GM12878 (cell line): ENCODE measurements at regions not wholly inside any gene's neighbourhood (a gene's known extent, or its start where the extent isn't known, plus 50 kb on each side); places are given as distances from the start of the nearest gene placed in this dataset.
"Not testable (repeated sequence)": the region's sequence is repeated elsewhere in the genome, so short reads cannot be mapped to it uniquely, and the experiment has no call there.

Experiments
- ATAC-seq: fragments of 200-7000 bp; cut with Tn5 transposase; 3 replicates; pipeline ENCODE4 v1.9.1; 2020; ENCODE audit warnings: mild to moderate bottlenecking, moderate library complexity
- BruUV-seq: library from RNA; stranded (reverse); fragments of 400-500 nt; replicated peaks from 2 replicates; lab custom pipeline; 2021; lab: Mats Ljungman, UMichigan
- CTCF ChIA-PET: fragments of 300-600 bp; sonication (Branson Sonifier 250); formaldehyde crosslinking; extraction: SDS; loops from one replicate; lab custom pipeline; 2021; ENCODE audit warnings: inconsistent platforms; lab: Yijun Ruan, JAX
- POLR2A ChIA-PET: fragments of 350-600 bp; formaldehyde crosslinking; extraction: SDS; loops from one replicate; lab custom pipeline; 2021; ENCODE audit warnings: inconsistent platforms; lab: Charles Lee
- RAD21 ChIA-PET: fragments of 300-600 bp; sonication (Branson Sonifier 250); formaldehyde crosslinking; loops from one replicate; lab custom pipeline; 2023; ENCODE audit warnings: antibody characterized with exemption; ENCODE audit not compliant: unreplicated experiment; lab: Charles Lee
- SMC1A ChIA-PET: fragments of 300-600 bp; sonication (Branson Sonifier 250); formaldehyde crosslinking; loops from one replicate; lab custom pipeline; 2023; ENCODE audit not compliant: unreplicated experiment, uncharacterized antibody; lab: Charles Lee
- DNase-seq: peaks from one replicate; pipeline ENCODE4 v3.0.0-alpha.2; 2011; ENCODE audit warnings: low read depth, low spot score
- FAIRE-seq: peaks from 3 replicates; lab custom pipeline; 2011; peaks lifted over from hg19 to GRCh38; lab: Jason Lieb, UNC
- H2AFZ ChIP-seq: 2 replicates; pipeline ENCODE4 v1.6.0; 2011; ENCODE audit warnings: low read depth, low read length, control low read depth; ENCODE audit not compliant: control insufficient read depth
- H3K27ac ChIP-seq: 2 replicates; pipeline ENCODE4 v1.5.1; 2011; ENCODE audit warnings: control low read depth; ENCODE audit not compliant: control insufficient read depth, insufficient read depth
- H3K27me3 ChIP-seq, 2 experiments: replicated peaks in 1 of 2; 2 replicates each; pipeline versions ENCODE4 v1.6.0 to v1.6.1; 2011; ENCODE audit warnings: low read length in 1 of 2; ENCODE audit not compliant: control insufficient read depth in 2 of 2, insufficient read depth in 2 of 2
- H3K36me3 ChIP-seq, 2 experiments: 2 replicates each; pipeline ENCODE4 v1.5.1; 2011; ENCODE audit warnings: low read length in 1 of 2; ENCODE audit not compliant: control insufficient read depth in 2 of 2, insufficient read depth in 2 of 2
- H3K4me1 ChIP-seq: 2 replicates; pipeline ENCODE4 v1.6.1; 2011; ENCODE audit warnings: mild to moderate bottlenecking, low read length, moderate library complexity, mixed read lengths; ENCODE audit not compliant: control insufficient read depth, insufficient read depth
- H3K4me2 ChIP-seq: 2 replicates; pipeline ENCODE4 v1.6.0; 2011; ENCODE audit warnings: control low read depth; ENCODE audit not compliant: control insufficient read depth, insufficient read depth
- H3K4me3 ChIP-seq: fragments of 200-600 bp; sonication (generic); 2 replicates; pipeline ENCODE4 v1.5.1; 2016
- H3K79me2 ChIP-seq: 2 replicates; pipeline ENCODE4 v1.6.0; 2011; ENCODE audit warnings: low read length; ENCODE audit not compliant: control insufficient read depth, insufficient read depth
- H3K9ac ChIP-seq: 2 replicates; pipeline ENCODE4 v1.8.0; 2011; ENCODE audit warnings: low read length, control low read depth, mixed read lengths; ENCODE audit not compliant: control insufficient read depth, insufficient read depth
- H3K9me3 ChIP-seq: replicated peaks from 3 replicates; pipeline ENCODE4 v1.5.1; 2011; ENCODE audit warnings: mild to moderate bottlenecking, low read length; ENCODE audit not compliant: control insufficient read depth, insufficient read depth
- H4K20me1 ChIP-seq: 2 replicates; pipeline ENCODE4 v1.6.0; 2011; ENCODE audit not compliant: control insufficient read depth, insufficient read depth
- CTCF ChIP-seq, 3 experiments: IDR thresholded peaks in 2 of 3; conservative IDR thresholded peaks in 1 of 3; 2 replicates each; pipeline ENCODE4 v1.5.1; 2011; ENCODE audit warnings: low read depth in 3 of 3, low read length in 3 of 3, mild to moderate bottlenecking in 3 of 3, control low read depth in 2 of 3, moderate library complexity in 2 of 3, inconsistent platforms in 1 of 3, mixed read lengths in 1 of 3; ENCODE audit not compliant: control insufficient read depth in 2 of 3, insufficient read depth in 1 of 3; ENCODE audit errors: extremely low read depth in 1 of 3
- SMAD1 ChIP-seq: fragments of 450-650 bp; IDR thresholded peaks from 2 replicates; pipeline ENCODE4 v1.6.1; 2018; ENCODE audit warnings: mild to moderate bottlenecking, low read depth; ENCODE audit not compliant: partially characterized antibody
- WGBS: methylation state at CpG from one replicate; pipeline ENCODE4 v1.1.6; 2016; ENCODE audit warnings: low lambda C conversion rate; ENCODE audit not compliant: insufficient replicate concordance, insufficient coverage; ENCODE audit errors: missing lambda C conversion rate; 5-methylcytosine and 5-hydroxymethylcytosine counted together
- in situ Hi-C: fragments of 300-500 bp; cut with MboI; formaldehyde crosslinking; loops from 9 replicates; pipeline ENCODE4 v1.14.3; 2018; ENCODE audit warnings: mixed read lengths
- intact Hi-C: fragments of 100-400 bp; cut with micrococcal nuclease; formaldehyde crosslinking; loops from one replicate; pipeline ENCODE4 v1.14.2; 2022; ENCODE audit not compliant: unreplicated experiment

- BruUV-seq, intact Hi-C loops, FAIRE-seq: not testable (repeated sequence)
Observed at GRCh38 chr15:20192982-20193929, 348.3 kb downstream of the GOLGA6L6 start.

GRCh38 chr15:20191508-20192125 is 350.0 kb downstream of the GOLGA6L6 start:
- H3K27me3 ChIP-seq, SMC1A ChIA-PET, DNase-seq, intact Hi-C loops, POLR2A ChIA-PET, H3K4me1 ChIP-seq, H2AFZ ChIP-seq, H3K9me3 ChIP-seq, H3K4me2 ChIP-seq, H3K36me3 ChIP-seq, H4K20me1 ChIP-seq, RAD21 ChIA-PET, H3K27ac ChIP-seq, BruUV-seq, FAIRE-seq, CTCF ChIA-PET, H3K4me3 ChIP-seq, H3K9ac ChIP-seq, H3K79me2 ChIP-seq: not testable (repeated sequence)
- ATAC-seq = peak; percentile 63
- WGBS = 18% methylated on average over 6 of the region's 6 CpGs
- in situ Hi-C loops = loop anchor here (10.0 kb wide), 1 partner anchor 63 kb away; no protein-coding TSS in a partner anchor

More at GRCh38 chr15:20192982-20193929, 348.3 kb downstream of the GOLGA6L6 start:
- RAD21 ChIA-PET, H3K4me2 ChIP-seq, H3K79me2 ChIP-seq, H3K27ac ChIP-seq, H3K9me3 ChIP-seq, H3K27me3 ChIP-seq, CTCF ChIA-PET, H3K4me1 ChIP-seq, SMC1A ChIA-PET, DNase-seq, H3K9ac ChIP-seq, H3K36me3 ChIP-seq, POLR2A ChIA-PET, H2AFZ ChIP-seq, H3K4me3 ChIP-seq, H4K20me1 ChIP-seq: not testable (repeated sequence)
- 15% methylated on average over 15 of the region's 16 CpGs for WGBS
- in situ Hi-C loops = loop anchor here (10.0 kb wide), 1 partner anchor 62 kb away; no protein-coding TSS in a partner anchor
- TF ChIP-seq CTCF (IDR thresholded peaks at IDR 0.05 in 2 of 3, conservative IDR thresholded peaks at IDR 0.05 in 1 of 3; ENCODE audit: control insufficient read depth in 2 of 3, extremely low read depth in 1 of 3, insufficient read depth in 1 of 3, low read depth in 3 of 3, low read length in 3 of 3) (peak in 1 of 3 experiments; percentile 13; a peak in 1 of 6 replicates), SMAD1 (peak; percentile 66)
- peak; percentile 96 for ATAC-seq

GRCh38 chr15:20188611-20189010 is 353.0 kb downstream of the GOLGA6L6 start:
- BruUV-seq, SMC1A ChIA-PET, H3K4me3 ChIP-seq, H3K4me1 ChIP-seq, H2AFZ ChIP-seq, RAD21 ChIA-PET, DNase-seq, intact Hi-C loops, ATAC-seq, in situ Hi-C loops, H3K9ac ChIP-seq, H3K27ac ChIP-seq, H4K20me1 ChIP-seq, H3K27me3 ChIP-seq, CTCF ChIA-PET, H3K4me2 ChIP-seq, H3K79me2 ChIP-seq, H3K9me3 ChIP-seq, H3K36me3 ChIP-seq, FAIRE-seq, POLR2A ChIA-PET: not testable (repeated sequence)
- WGBS = 0% methylated on average over 4 of the region's 4 CpGs
